ENCODE measurements at regions not wholly inside any gene's neighbourhood (a gene's known extent, or its start where the extent isn't known, plus 50 kb on each side); places are given as distances from the start of the nearest gene placed in this dataset.

DNA sequence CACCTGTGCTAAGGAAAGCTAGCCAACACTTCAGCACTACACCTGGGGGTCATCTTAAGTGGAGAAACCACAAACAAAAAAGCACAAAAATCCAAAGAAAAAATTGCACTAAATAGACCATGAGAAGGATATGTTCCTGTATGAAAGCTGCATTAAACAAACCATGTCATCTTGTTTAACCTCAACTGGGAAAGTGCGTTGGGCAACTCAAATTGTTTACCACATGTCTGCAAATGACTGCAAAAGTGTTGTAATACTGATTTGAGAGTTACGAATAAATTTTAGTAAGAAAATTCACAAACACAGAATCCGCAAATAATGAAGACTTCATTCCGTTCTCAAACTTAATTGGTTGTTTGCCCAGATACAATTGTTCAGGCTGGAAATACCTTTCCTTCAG lies 111.9 kb upstream of the EGFR start (continued):
- TF ChIP-seq, protein P1, sequence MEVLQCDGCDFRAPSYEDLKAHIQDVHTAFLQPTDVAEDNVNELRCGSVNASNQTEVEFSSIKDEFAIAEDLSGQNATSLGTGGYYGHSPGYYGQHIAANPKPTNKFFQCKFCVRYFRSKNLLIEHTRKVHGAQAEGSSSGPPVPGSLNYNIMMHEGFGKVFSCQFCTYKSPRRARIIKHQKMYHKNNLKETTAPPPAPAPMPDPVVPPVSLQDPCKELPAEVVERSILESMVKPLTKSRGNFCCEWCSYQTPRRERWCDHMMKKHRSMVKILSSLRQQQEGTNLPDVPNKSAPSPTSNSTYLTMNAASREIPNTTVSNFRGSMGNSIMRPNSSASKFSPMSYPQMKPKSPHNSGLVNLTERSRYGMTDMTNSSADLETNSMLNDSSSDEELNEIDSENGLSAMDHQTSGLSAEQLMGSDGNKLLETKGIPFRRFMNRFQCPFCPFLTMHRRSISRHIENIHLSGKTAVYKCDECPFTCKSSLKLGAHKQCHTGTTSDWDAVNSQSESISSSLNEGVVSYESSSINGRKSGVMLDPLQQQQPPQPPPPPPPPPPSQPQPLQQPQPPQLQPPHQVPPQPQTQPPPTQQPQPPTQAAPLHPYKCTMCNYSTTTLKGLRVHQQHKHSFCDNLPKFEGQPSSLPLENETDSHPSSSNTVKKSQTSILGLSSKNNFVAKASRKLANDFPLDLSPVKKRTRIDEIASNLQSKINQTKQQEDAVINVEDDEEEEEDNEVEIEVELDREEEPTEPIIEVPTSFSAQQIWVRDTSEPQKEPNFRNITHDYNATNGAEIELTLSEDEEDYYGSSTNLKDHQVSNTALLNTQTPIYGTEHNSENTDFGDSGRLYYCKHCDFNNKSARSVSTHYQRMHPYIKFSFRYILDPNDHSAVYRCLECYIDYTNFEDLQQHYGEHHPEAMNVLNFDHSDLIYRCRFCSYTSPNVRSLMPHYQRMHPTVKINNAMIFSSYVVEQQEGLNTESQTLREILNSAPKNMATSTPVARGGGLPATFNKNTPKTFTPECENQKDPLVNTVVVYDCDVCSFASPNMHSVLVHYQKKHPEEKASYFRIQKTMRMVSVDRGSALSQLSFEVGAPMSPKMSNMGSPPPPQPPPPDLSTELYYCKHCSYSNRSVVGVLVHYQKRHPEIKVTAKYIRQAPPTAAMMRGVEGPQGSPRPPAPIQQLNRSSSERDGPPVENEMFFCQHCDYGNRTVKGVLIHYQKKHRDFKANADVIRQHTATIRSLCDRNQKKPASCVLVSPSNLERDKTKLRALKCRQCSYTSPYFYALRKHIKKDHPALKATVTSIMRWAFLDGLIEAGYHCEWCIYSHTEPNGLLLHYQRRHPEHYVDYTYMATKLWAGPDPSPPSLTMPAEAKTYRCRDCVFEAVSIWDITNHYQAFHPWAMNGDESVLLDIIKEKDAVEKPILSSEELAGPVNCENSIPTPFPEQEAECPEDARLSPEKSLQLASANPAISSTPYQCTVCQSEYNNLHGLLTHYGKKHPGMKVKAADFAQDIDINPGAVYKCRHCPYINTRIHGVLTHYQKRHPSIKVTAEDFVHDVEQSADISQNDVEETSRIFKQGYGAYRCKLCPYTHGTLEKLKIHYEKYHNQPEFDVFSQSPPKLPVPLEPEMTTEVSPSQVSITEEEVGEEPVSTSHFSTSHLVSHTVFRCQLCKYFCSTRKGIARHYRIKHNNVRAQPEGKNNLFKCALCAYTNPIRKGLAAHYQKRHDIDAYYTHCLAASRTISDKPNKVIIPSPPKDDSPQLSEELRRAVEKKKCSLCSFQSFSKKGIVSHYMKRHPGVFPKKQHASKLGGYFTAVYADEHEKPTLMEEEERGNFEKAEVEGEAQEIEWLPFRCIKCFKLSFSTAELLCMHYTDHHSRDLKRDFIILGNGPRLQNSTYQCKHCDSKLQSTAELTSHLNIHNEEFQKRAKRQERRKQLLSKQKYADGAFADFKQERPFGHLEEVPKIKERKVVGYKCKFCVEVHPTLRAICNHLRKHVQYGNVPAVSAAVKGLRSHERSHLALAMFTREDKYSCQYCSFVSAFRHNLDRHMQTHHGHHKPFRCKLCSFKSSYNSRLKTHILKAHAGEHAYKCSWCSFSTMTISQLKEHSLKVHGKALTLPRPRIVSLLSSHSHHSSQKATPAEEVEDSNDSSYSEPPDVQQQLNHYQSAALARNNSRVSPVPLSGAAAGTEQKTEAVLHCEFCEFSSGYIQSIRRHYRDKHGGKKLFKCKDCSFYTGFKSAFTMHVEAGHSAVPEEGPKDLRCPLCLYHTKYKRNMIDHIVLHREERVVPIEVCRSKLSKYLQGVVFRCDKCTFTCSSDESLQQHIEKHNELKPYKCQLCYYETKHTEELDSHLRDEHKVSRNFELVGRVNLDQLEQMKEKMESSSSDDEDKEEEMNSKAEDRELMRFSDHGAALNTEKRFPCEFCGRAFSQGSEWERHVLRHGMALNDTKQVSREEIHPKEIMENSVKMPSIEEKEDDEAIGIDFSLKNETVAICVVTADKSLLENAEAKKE (CRISPR knock-in tag; IDR thresholded peaks at IDR 0.05), result no peak
- TF ChIP-seq ZNF331 (CRISPR knock-in tag; IDR thresholded peaks at IDR 0.05; ENCODE audit: low read depth), result no peak

DNA sequence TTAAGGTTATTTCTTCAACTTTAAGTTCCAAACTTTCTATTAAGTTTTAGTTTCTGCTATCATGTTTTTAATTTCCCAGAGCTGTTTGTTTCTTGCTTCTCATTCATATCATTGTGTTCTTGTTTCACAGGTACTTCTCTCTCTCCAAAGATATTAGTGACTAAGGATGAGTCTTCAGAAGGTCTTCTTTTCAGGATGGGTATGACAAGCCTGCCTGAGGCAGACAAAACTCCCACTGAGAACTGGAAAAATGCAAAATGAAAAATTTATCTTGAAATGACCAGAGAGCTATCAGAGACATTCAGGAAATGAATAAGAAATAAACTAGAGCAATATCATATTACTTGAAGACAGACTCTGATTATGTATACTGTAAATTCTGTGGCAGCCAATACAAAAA lies 110.8 kb upstream of the EGFR start:
- no peaks in the 10 kb centered on the region for H3K36me3 ChIP-seq (ENCODE audit: insufficient read depth)
- H3K79me2 ChIP-seq (replicated peaks; ENCODE audit: insufficient read depth), result no peaks in the 10 kb centered on the region
- no peaks in the 10 kb centered on the region for H3F3A ChIP-seq (replicated peaks; ENCODE audit: low read depth)
- H3K9me2 ChIP-seq (ENCODE audit: insufficient read depth), result no peaks in the 10 kb centered on the region
- Mint-ChIP-seq H3K27ac (no peak overlapping the region), H3K9me3 (no peaks in the 10 kb centered on the region), H3K4me3 (no peak overlapping the region), H3K27me3 (ENCODE audit: insufficient read depth, low read depth, poor library complexity) (peaks cover 2% of the 10 kb centered on the region), H3K4me1 (no peaks in the 10 kb centered on the region), H3K36me3 (ENCODE audit: low read depth) (no peaks in the 10 kb centered on the region)
- H3K4me1 ChIP-seq (ENCODE audit: insufficient read depth), result no peaks in the 10 kb centered on the region
- no peaks in the 10 kb centered on the region for H4K20me1 ChIP-seq (replicated peaks; ENCODE audit: insufficient read depth)
- no peak overlapping the region for H3K4me2 ChIP-seq
- H3K27ac ChIP-seq (ENCODE audit: low read depth), result no peak overlapping the region
- no peak overlapping the region for H3K4me3 ChIP-seq
- no peak overlapping the region for H2AFZ ChIP-seq
- no peaks in the 10 kb centered on the region for H3K27me3 ChIP-seq (ENCODE audit: insufficient read depth)
- DNase-seq (ENCODE audit: low spot score), result no peak
- TF ChIP-seq ZNF114 (CRISPR knock-in tag; IDR thresholded peaks at IDR 0.05), result no peak
- TF ChIP-seq, protein P2, sequence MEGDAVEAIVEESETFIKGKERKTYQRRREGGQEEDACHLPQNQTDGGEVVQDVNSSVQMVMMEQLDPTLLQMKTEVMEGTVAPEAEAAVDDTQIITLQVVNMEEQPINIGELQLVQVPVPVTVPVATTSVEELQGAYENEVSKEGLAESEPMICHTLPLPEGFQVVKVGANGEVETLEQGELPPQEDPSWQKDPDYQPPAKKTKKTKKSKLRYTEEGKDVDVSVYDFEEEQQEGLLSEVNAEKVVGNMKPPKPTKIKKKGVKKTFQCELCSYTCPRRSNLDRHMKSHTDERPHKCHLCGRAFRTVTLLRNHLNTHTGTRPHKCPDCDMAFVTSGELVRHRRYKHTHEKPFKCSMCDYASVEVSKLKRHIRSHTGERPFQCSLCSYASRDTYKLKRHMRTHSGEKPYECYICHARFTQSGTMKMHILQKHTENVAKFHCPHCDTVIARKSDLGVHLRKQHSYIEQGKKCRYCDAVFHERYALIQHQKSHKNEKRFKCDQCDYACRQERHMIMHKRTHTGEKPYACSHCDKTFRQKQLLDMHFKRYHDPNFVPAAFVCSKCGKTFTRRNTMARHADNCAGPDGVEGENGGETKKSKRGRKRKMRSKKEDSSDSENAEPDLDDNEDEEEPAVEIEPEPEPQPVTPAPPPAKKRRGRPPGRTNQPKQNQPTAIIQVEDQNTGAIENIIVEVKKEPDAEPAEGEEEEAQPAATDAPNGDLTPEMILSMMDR (conservative IDR thresholded peaks at IDR 0.05; ENCODE audit: low read depth in 2 of 2), result no peak
- ATAC-seq, result no peak

Measured in GM23338 (cell line).